ENCODE measurements at regions not wholly inside any gene's neighbourhood (a gene's known extent, or its start where the extent isn't known, plus 50 kb on each side); places are given as distances from the start of the nearest gene placed in this dataset.

DNA sequence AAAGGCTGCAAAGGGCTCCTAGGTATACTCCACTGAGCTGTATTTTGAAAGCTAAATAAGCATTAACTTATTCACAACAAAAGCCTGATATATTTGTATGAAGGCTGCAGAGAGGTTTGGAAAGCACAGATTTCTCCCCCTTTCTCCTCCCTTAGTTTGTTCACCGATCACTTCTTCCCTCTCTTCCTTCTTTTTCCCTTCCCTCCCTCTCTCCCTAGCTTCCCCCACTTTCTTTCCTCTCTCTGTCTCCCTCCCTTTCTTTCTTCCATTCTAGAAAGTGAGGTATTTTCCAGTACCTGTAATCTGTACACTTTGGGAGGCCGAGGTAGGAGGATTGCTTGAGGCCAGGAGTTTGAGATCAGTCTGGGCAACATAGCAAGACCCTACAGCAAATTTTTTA lies 62.1 kb downstream of the HHEX start:
- TF ChIP-seq POLR2A (IDR thresholded peaks at IDR 0.05; ENCODE audit: low read length), result no peak
- no peak for TF ChIP-seq GATA1 (IDR thresholded peaks at IDR 0.05; ENCODE audit: low read depth, low read length)
